Neural crest cell (in vitro differentiated cells): ENCODE measurements at regions not wholly inside any gene's neighbourhood (a gene's known extent, or its start where the extent isn't known, plus 50 kb on each side); places are given as distances from the start of the nearest gene placed in this dataset.

Experiments used
- DNase-seq: peaks from one replicate; pipeline ENCODE4 v3.0.0; 2021; ENCODE audit warnings: low read depth, mixed read lengths, low spot score
- H3K27ac Mint-ChIP-seq: one replicate; pipeline ENCODE4 v1.8.0; 2021; ENCODE audit warnings: mild to moderate bottlenecking, mixed read lengths; ENCODE audit not compliant: unreplicated experiment
- H3K27me3 Mint-ChIP-seq: 2 replicates; pipeline ENCODE4 v1.8.0; 2021; ENCODE audit warnings: low read depth, mild to moderate bottlenecking, mixed read lengths
- H3K36me3 Mint-ChIP-seq: 2 replicates; pipeline ENCODE4 v1.8.0; 2021; ENCODE audit warnings: low read depth, mild to moderate bottlenecking, mixed read lengths
- H3K4me1 Mint-ChIP-seq: 2 replicates; pipeline ENCODE4 v1.8.0; 2021; ENCODE audit warnings: mixed read lengths
- H3K4me3 Mint-ChIP-seq: one replicate; pipeline ENCODE4 v1.8.0; 2021; ENCODE audit warnings: mild to moderate bottlenecking, mixed read lengths
- H3K9me3 Mint-ChIP-seq: 2 replicates; pipeline ENCODE4 v1.8.0; 2021; ENCODE audit warnings: mixed read lengths
- CTCF ChIP-seq: fragments of 200-600 bp; sonication (generic); conservative IDR thresholded peaks from 2 replicates; pipeline ENCODE4 v1.5.0; 2021; ENCODE audit warnings: antibody characterized with exemption, mild to moderate bottlenecking

DNA sequence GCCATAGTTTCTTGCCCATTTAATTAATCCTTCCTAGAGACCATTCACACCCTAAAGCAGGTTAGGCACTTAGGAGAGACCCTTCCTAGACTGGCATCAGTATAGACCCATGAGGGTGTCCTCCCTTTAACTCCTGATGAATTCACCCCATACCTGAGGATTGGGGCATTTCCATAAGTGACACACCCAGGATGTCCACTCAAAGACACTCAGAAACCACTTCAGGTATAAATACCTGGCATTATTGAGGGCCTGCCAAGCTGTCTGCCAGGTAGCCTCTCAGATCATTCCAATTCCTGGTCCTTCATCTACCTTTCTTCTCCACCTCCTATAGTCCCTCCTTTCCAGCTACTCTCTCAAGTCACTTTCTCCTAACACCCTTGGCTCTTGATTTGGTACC is 57.5 kb upstream of the SLC14A2 start:
- no peak for DNase-seq
- TF ChIP-seq CTCF = no peak
- no peaks in the 10 kb centered on the region for H3K36me3 Mint-ChIP-seq
- H3K27ac Mint-ChIP-seq = no peak overlapping the region
- no peaks in the 10 kb centered on the region for H3K9me3 Mint-ChIP-seq
- H3K27me3 Mint-ChIP-seq = no peaks in the 10 kb centered on the region
- H3K4me3 Mint-ChIP-seq = no peak overlapping the region
- no peaks in the 10 kb centered on the region for H3K4me1 Mint-ChIP-seq

GRCh38 chr18:45559258-45559657 is 56.0 kb upstream of the SLC14A2 start:
- Mint-ChIP-seq H3K36me3 (no peaks in the 10 kb centered on the region), H3K27me3 (no peaks in the 10 kb centered on the region), H3K27ac (no peak overlapping the region), H3K4me1 (no peaks in the 10 kb centered on the region), H3K9me3 (no peaks in the 10 kb centered on the region), H3K4me3 (no peak overlapping the region)
- TF ChIP-seq CTCF = no peak
- no peak for DNase-seq

DNA sequence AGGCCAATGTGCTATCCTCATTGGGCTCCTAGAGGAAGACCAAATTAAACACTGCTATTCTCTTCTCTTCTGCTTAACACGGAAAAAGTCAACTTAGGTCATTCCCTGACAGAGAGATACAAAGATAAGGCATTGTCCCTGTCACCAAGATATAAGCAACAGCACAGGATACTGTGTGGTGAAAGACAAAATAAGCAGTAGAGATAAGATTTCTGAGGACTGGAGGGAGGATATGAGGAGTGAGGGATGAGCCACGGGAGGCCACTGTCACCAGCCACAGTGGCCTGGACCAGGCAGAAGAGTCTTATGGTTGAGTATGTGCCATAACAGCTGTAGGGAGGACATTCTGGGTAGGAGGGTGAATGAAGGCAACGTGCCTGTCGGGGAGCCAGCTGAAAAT is 54.4 kb upstream of the SLC14A2 start:
- no peak for TF ChIP-seq CTCF
- H3K27me3 Mint-ChIP-seq = no peaks in the 10 kb centered on the region
- H3K4me3 Mint-ChIP-seq = no peak overlapping the region
- no peaks in the 10 kb centered on the region for H3K36me3 Mint-ChIP-seq
- peaks cover 5% of the 10 kb centered on the region for H3K4me1 Mint-ChIP-seq
- H3K27ac Mint-ChIP-seq = no peak overlapping the region
- H3K9me3 Mint-ChIP-seq = no peaks in the 10 kb centered on the region
- DNase-seq = no peak

- H3K36me3 Mint-ChIP-seq = no peaks in the 10 kb centered on the region
- no peak overlapping the region for H3K27ac Mint-ChIP-seq
- no peak for TF ChIP-seq CTCF
Measured at GRCh38 chr18:45562567-45563479, 52.5 kb upstream of the SLC14A2 start.

GRCh38 chr18:45565280-45565970 is 49.9 kb upstream of the SLC14A2 start:
- Mint-ChIP-seq H3K9me3 (peaks cover 3% of the 10 kb centered on the region), H3K4me1 (peaks cover 15% of the 10 kb centered on the region), H3K27ac (no peak overlapping the region), H3K36me3 (no peaks in the 10 kb centered on the region), H3K4me3 (no peak overlapping the region), H3K27me3 (no peaks in the 10 kb centered on the region)
- TF ChIP-seq CTCF = no peak
- DNase-seq = no peak

More at GRCh38 chr18:45562567-45563479, 52.5 kb upstream of the SLC14A2 start:
- H3K27me3 Mint-ChIP-seq = no peaks in the 10 kb centered on the region
- no peak overlapping the region for H3K4me3 Mint-ChIP-seq
- no peaks in the 10 kb centered on the region for H3K9me3 Mint-ChIP-seq
- peaks cover 15% of the 10 kb centered on the region for H3K4me1 Mint-ChIP-seq
- no peak for DNase-seq
